A673 (cell line): ENCODE measurements at regions not wholly inside any gene's neighbourhood (a gene's known extent, or its start where the extent isn't known, plus 50 kb on each side); places are given as distances from the start of the nearest gene placed in this dataset.

Source experiments
- BruUV-seq: library from RNA; stranded (reverse); fragments of 400-500 nt; replicated peaks from 2 replicates; lab custom pipeline; 2021; lab: Mats Ljungman, UMichigan
- CTCF ChIA-PET: fragments of 300-600 bp; sonication (Branson Sonifier 250); formaldehyde crosslinking; loops from one replicate; lab custom pipeline; 2022; ENCODE audit warnings: antibody characterized with exemption; lab: Charles Lee
- POLR2A ChIA-PET: fragments of 300-600 bp; sonication (Branson Sonifier 250); formaldehyde crosslinking; loops from one replicate; lab custom pipeline; 2022; ENCODE audit warnings: antibody characterized with exemption; ENCODE audit not compliant: low non-redundant PET; lab: Charles Lee
- DNase-seq: peaks from one replicate; pipeline ENCODE4 v3.0.0-alpha.2; 2015; ENCODE audit warnings: low spot score
- H3K27ac ChIP-seq: fragments of 200-600 bp; sonication (generic); 2 replicates; pipeline ENCODE4 v1.5.1; 2016; ENCODE audit warnings: mixed run types, low read depth, mild to moderate bottlenecking, mixed read lengths, antibody characterized with exemption, low read length; ENCODE audit not compliant: poor library complexity, severe bottlenecking
- H3K27me3 ChIP-seq: fragments of 200-600 bp; sonication (generic); replicated peaks from 2 replicates; pipeline ENCODE4 v1.6.1; 2017; ENCODE audit warnings: mixed run types, low read depth, mild to moderate bottlenecking, mixed read lengths, antibody characterized with exemption, low read length; ENCODE audit not compliant: insufficient read depth, poor library complexity
- H3K36me3 ChIP-seq: fragments of 200-600 bp; sonication (generic); 2 replicates; pipeline ENCODE4 v1.6.1; 2016; ENCODE audit warnings: mixed run types, mild to moderate bottlenecking, mixed read lengths, antibody characterized with exemption, low read length; ENCODE audit not compliant: insufficient read depth, poor library complexity, severe bottlenecking
- H3K4me1 ChIP-seq: fragments of 200-600 bp; sonication (generic); 2 replicates; pipeline ENCODE4 v1.6.1; 2017; ENCODE audit warnings: mixed run types, mild to moderate bottlenecking, mixed read lengths, antibody characterized with exemption, low read length; ENCODE audit not compliant: insufficient read depth, poor library complexity, severe bottlenecking
- H3K4me3 ChIP-seq: fragments of 200-600 bp; sonication (generic); 2 replicates; pipeline ENCODE4 v1.5.1; 2016; ENCODE audit warnings: low read depth, mixed run types, mild to moderate bottlenecking, mixed read lengths, low read length; ENCODE audit not compliant: poor library complexity, severe bottlenecking
- H3K9me3 ChIP-seq: fragments of 200-600 bp; sonication (generic); 2 replicates; pipeline ENCODE4 v1.6.1; 2016; ENCODE audit warnings: mixed run types, low read depth, mild to moderate bottlenecking, mixed read lengths, antibody characterized with exemption, low read length; ENCODE audit not compliant: poor library complexity, severe bottlenecking
- CTCF ChIP-seq: fragments of 300-800, 200-600 bp; sonication (generic); conservative IDR thresholded peaks from 2 replicates; pipeline ENCODE4 v1.5.1; 2017; ENCODE audit warnings: low read depth, mild to moderate bottlenecking, antibody characterized with exemption, low read length, moderate library complexity, mixed read lengths
- EZH2 ChIP-seq: fragments of 200-600 bp; sonication (generic); IDR thresholded peaks from 2 replicates; pipeline ENCODE4 v1.6.1; 2017; ENCODE audit warnings: borderline replicate concordance, low read depth, mild to moderate bottlenecking, mixed read lengths, antibody characterized with exemption, low read length; ENCODE audit not compliant: poor library complexity, severe bottlenecking
- intact Hi-C: fragments of 100-400 bp; cut with micrococcal nuclease; formaldehyde crosslinking; loops from one replicate; pipeline ENCODE4 v1.10.0; 2022; ENCODE audit not compliant: unreplicated experiment

- no peak for DNase-seq
- POLR2A ChIA-PET = no interaction called here
- intact Hi-C loops = no loop called here
- Histone ChIP-seq H3K27ac (no peak overlapping the region), H3K9me3 (no peaks in the 10 kb centered on the region), H3K36me3 (no peaks in the 10 kb centered on the region), H3K27me3 (no peaks in the 10 kb centered on the region), H3K4me1 (no peaks in the 10 kb centered on the region), H3K4me3 (no peak overlapping the region)
- TF ChIP-seq EZH2 (no peak), CTCF (no peak)
- BruUV-seq = no TSS peak
- CTCF ChIA-PET = no interaction called here
Measured at GRCh38 chr13:105127732-105128131, 1407.7 kb downstream of the EFNB2 start.

GRCh38 chr13:105121221-105121620 lies 1414.2 kb downstream of the EFNB2 start:
- H3K4me3 ChIP-seq = no peak overlapping the region
- POLR2A ChIA-PET = no interaction called here
- no peak for TF ChIP-seq CTCF
- TF ChIP-seq EZH2 = no peak
- H3K4me1 ChIP-seq = no peaks in the 10 kb centered on the region
- no peak for DNase-seq
- no TSS peak for BruUV-seq
- CTCF ChIA-PET = interaction anchor here (0.7 kb wide), 1 partner anchor 1499 kb away, joined by 12 read pairs; no protein-coding TSS in a partner anchor
- intact Hi-C loops = no loop called here
- H3K27me3 ChIP-seq = no peaks in the 10 kb centered on the region
- H3K36me3 ChIP-seq = no peaks in the 10 kb centered on the region
- no peak overlapping the region for H3K27ac ChIP-seq
- no peaks in the 10 kb centered on the region for H3K9me3 ChIP-seq

- no peaks in the 10 kb centered on the region for H3K36me3 ChIP-seq
- H3K27me3 ChIP-seq = no peaks in the 10 kb centered on the region
- no peak overlapping the region for H3K27ac ChIP-seq
- no peak overlapping the region for H3K4me3 ChIP-seq
- no peaks in the 10 kb centered on the region for H3K9me3 ChIP-seq
- intact Hi-C loops = no loop called here
- DNase-seq = no peak
- H3K4me1 ChIP-seq = no peaks in the 10 kb centered on the region
- no peak for TF ChIP-seq EZH2
- TF ChIP-seq CTCF = no peak
- ChIA-PET POLR2A (no interaction called here), CTCF (no interaction called here)
- BruUV-seq = no TSS peak
Measured at GRCh38 chr13:105118426-105118985, 1417.0 kb downstream of the EFNB2 start.
